PFSK-1 (cell line): ENCODE measurements at regions not wholly inside any gene's neighbourhood (a gene's known extent, or its start where the extent isn't known, plus 50 kb on each side); places are given as distances from the start of the nearest gene placed in this dataset.

ENCODE experiments used
- FOXP2 ChIP-seq: optimal IDR thresholded peaks from 2 replicates; pipeline ENCODE3; 2011; ENCODE audit warnings: borderline replicate concordance, control low read depth, inconsistent platforms; ENCODE audit not compliant: insufficient read depth; ENCODE audit errors: extremely low read length, extremely low read depth
- POLR2AphosphoS5 ChIP-seq: IDR thresholded peaks from 2 replicates; pipeline ENCODE4 v1.6.1; 2012; ENCODE audit warnings: low read depth, mild to moderate bottlenecking, control low read depth, low read length, moderate library complexity
- REST ChIP-seq, 2 experiments: IDR thresholded peaks; 2 replicates each; pipeline versions ENCODE4 v1.6.1 to v1.8.0; 2011 to 2012; ENCODE audit warnings: low read depth in 2 of 2, low read length in 2 of 2, control low read depth in 1 of 2, inconsistent platforms in 1 of 2, mild to moderate bottlenecking in 1 of 2, moderate library complexity in 1 of 2; ENCODE audit not compliant: insufficient read depth in 1 of 2
- SIN3A ChIP-seq: IDR thresholded peaks from 2 replicates; pipeline ENCODE4 v1.6.1; 2012; ENCODE audit warnings: mild to moderate bottlenecking, low read length, moderate library complexity, borderline replicate concordance; ENCODE audit not compliant: insufficient read depth
- TAF1 ChIP-seq: IDR thresholded peaks from 2 replicates; pipeline ENCODE4 v1.6.1; 2012; ENCODE audit warnings: low read length, control low read depth, borderline replicate concordance; ENCODE audit not compliant: insufficient read depth

GRCh38 chr19:28642787-28643683, 569.9 kb downstream of the UQCRFS1 start:
- TF ChIP-seq FOXP2 (no peak), SIN3A (no peak), POLR2AphosphoS5 (no peak), TAF1 (no peak), REST (IDR thresholded peaks at IDR 0.05; ENCODE audit: insufficient read depth in 1 of 2, low read depth in 2 of 2, low read length in 2 of 2) (no peak)

- TF ChIP-seq POLR2AphosphoS5 (no peak), SIN3A (no peak), REST (IDR thresholded peaks at IDR 0.05; ENCODE audit: insufficient read depth in 1 of 2, low read depth in 2 of 2, low read length in 2 of 2) (no peak), FOXP2 (no peak), TAF1 (no peak)
Observed at GRCh38 chr19:28641395-28641794, 571.6 kb downstream of the UQCRFS1 start.

- no peak for TF ChIP-seq TAF1
- TF ChIP-seq POLR2AphosphoS5: no peak
Observed at GRCh38 chr19:28640506-28640905, 572.4 kb downstream of the UQCRFS1 start.

GRCh38 chr19:28638445-28638844, 574.5 kb downstream of the UQCRFS1 start:
- TF ChIP-seq REST (IDR thresholded peaks at IDR 0.05; ENCODE audit: insufficient read depth in 1 of 2, low read depth in 2 of 2, low read length in 2 of 2) (no peak), TAF1 (no peak), POLR2AphosphoS5 (no peak), SIN3A (no peak), FOXP2 (no peak)

- TF ChIP-seq REST (IDR thresholded peaks at IDR 0.05; ENCODE audit: insufficient read depth in 1 of 2, low read depth in 2 of 2, low read length in 2 of 2) (no peak), FOXP2 (no peak), SIN3A (no peak), TAF1 (no peak), POLR2AphosphoS5 (no peak)
Observed at GRCh38 chr19:28636706-28637105, 576.2 kb downstream of the UQCRFS1 start.
